Limb (tissue), 2 donors: ENCODE measurements at regions not wholly inside any gene's neighbourhood (a gene's known extent, or its start where the extent isn't known, plus 50 kb on each side); places are given as distances from the start of the nearest gene placed in this dataset.

Source experiments
- DNase-seq, 2 donors: peaks; one replicate each; pipeline ENCODE4 v3.0.0-alpha.2; 2016; ENCODE audit errors: extremely low spot score in 2 of 2

- DNase-seq: no peak
These were observed 1102.7 kb downstream of the TSN start for GRCh38 chr2:122858075-122858702.

GRCh38 chr2:122858813-122859212, 1103.4 kb downstream of the TSN start:
- DNase-seq: no peak

- DNase-seq: no peak
These were observed 1103.8 kb downstream of the TSN start for GRCh38 chr2:122859260-122859659.

GRCh38 chr2:122863532-122863931, 1108.1 kb downstream of the TSN start:
- no peak for DNase-seq

GRCh38 chr2:122864728-122865127, 1109.3 kb downstream of the TSN start:
- DNase-seq: no peak

GRCh38 chr2:122866095-122866494, 1110.6 kb downstream of the TSN start:
- no peak for DNase-seq

- DNase-seq: peak in 1 of 2 donors; percentile 36
These were observed 1112.5 kb downstream of the TSN start for GRCh38 chr2:122867941-122868340.

GRCh38 chr2:122868646-122869275, 1113.3 kb downstream of the TSN start:
- DNase-seq: no peak

- DNase-seq: no peak
These were observed 1118.5 kb downstream of the TSN start for GRCh38 chr2:122873951-122874350.

GRCh38 chr2:122875091-122875865, 1119.8 kb downstream of the TSN start:
- DNase-seq: no peak

- no peak for DNase-seq
These were observed 1128.4 kb downstream of the TSN start for GRCh38 chr2:122883849-122884248.

- DNase-seq: no peak
These were observed 1129.4 kb downstream of the TSN start for GRCh38 chr2:122884889-122885288.

- no peak for DNase-seq
These were observed 1130.0 kb downstream of the TSN start for GRCh38 chr2:122885436-122885835.

GRCh38 chr2:122886479-122887145, 1131.2 kb downstream of the TSN start:
- no peak for DNase-seq

- DNase-seq: no peak
These were observed 1125.5 kb upstream of the CNTNAP5 start for GRCh38 chr2:122899614-122900013.

- DNase-seq: no peak
These were observed 1119.7 kb upstream of the CNTNAP5 start for GRCh38 chr2:122905431-122905830.

- no peak for DNase-seq
These were observed 1116.9 kb upstream of the CNTNAP5 start for GRCh38 chr2:122908159-122908558.

- peak in 1 of 2 donors; percentile 32 for DNase-seq
These were observed 1097.9 kb upstream of the CNTNAP5 start for GRCh38 chr2:122927197-122927596.

- no peak for DNase-seq
These were observed 1097.2 kb upstream of the CNTNAP5 start for GRCh38 chr2:122927710-122928557.

GRCh38 chr2:122929347-122929746, 1095.7 kb upstream of the CNTNAP5 start:
- no peak for DNase-seq

- DNase-seq: no peak
These were observed 1089.6 kb upstream of the CNTNAP5 start for GRCh38 chr2:122935506-122935905.
